NCI-H2081 treated with DMSO at 0.1 percent for 48 hours (cell line): ENCODE measurements at regions not wholly inside any gene's neighbourhood (a gene's known extent, or its start where the extent isn't known, plus 50 kb on each side); places are given as distances from the start of the nearest gene placed in this dataset.
"Not testable (repeated sequence)": the region's sequence is repeated elsewhere in the genome, so short reads cannot be mapped to it uniquely, and the experiment has no call there.

Experiments used
- DNase-seq: peaks from one replicate; lab custom pipeline; 2025; lab: John Stamatoyannopoulos, UW

- no peak for DNase-seq
Measured at GRCh38 chr2:217366966-217367365, 507.1 kb upstream of the TNP1 start.

- DNase-seq, result no peak
Measured at GRCh38 chr2:217366266-217366895, 506.5 kb upstream of the TNP1 start.

GRCh38 chr2:217365656-217366055, 505.8 kb upstream of the TNP1 start:
- DNase-seq, result no peak

GRCh38 chr2:217364224-217364623, 504.4 kb upstream of the TNP1 start:
- no peak for DNase-seq

- no peak for DNase-seq
Measured at GRCh38 chr2:217363470-217363869, 503.6 kb upstream of the TNP1 start.

GRCh38 chr2:217362710-217363109, 502.8 kb upstream of the TNP1 start:
- no peak for DNase-seq

GRCh38 chr2:217362286-217362685, 502.4 kb upstream of the TNP1 start:
- DNase-seq, result no peak

- no peak for DNase-seq
Measured at GRCh38 chr2:217361483-217361880, 501.6 kb upstream of the TNP1 start.

GRCh38 chr2:217360781-217361482, 501.1 kb upstream of the TNP1 start:
- no peak for DNase-seq

- no peak for DNase-seq
Measured at GRCh38 chr2:217360111-217360510, 500.2 kb upstream of the TNP1 start.

GRCh38 chr2:217357886-217358620, 498.2 kb upstream of the TNP1 start:
- no peak for DNase-seq

- DNase-seq, result no peak
Measured at GRCh38 chr2:217356781-217357180, 496.9 kb upstream of the TNP1 start.

- DNase-seq, result no peak
Measured at GRCh38 chr2:217356142-217356541, 496.3 kb upstream of the TNP1 start.

GRCh38 chr2:217353591-217353990, 493.7 kb upstream of the TNP1 start:
- no peak for DNase-seq

- no peak for DNase-seq
Measured at GRCh38 chr2:217351378-217351777, 491.5 kb upstream of the TNP1 start.

- no peak for DNase-seq
Measured at GRCh38 chr2:217349251-217349650, 489.4 kb upstream of the TNP1 start.

- not testable (repeated sequence) for DNase-seq
Measured at GRCh38 chr2:217347630-217348029, 487.8 kb upstream of the TNP1 start.

GRCh38 chr2:217346043-217346442, 486.2 kb upstream of the TNP1 start:
- not testable (repeated sequence) for DNase-seq

- DNase-seq, result no peak
Measured at GRCh38 chr2:217340899-217341298, 481.0 kb upstream of the TNP1 start.

- no peak for DNase-seq
Measured at GRCh38 chr2:217340176-217340575, 480.3 kb upstream of the TNP1 start.

GRCh38 chr2:217339753-217340152, 479.9 kb upstream of the TNP1 start:
- no peak for DNase-seq

GRCh38 chr2:217338306-217338916, 478.5 kb upstream of the TNP1 start:
- no peak for DNase-seq

GRCh38 chr2:217337771-217338170, 477.9 kb upstream of the TNP1 start:
- DNase-seq, result no peak
